ENCODE measurements at regions not wholly inside any gene's neighbourhood (a gene's known extent, or its start where the extent isn't known, plus 50 kb on each side); places are given as distances from the start of the nearest gene placed in this dataset.

- Histone ChIP-seq H3K9ac (ENCODE audit: low read depth in 1 of 2, low read length in 2 of 2) (no peak overlapping the region), H3K4me3 (ENCODE audit: low read depth in 1 of 2, low read length in 2 of 2) (no peak overlapping the region), H3K27me3 (ENCODE audit: control insufficient read depth in 1 of 2, insufficient read depth in 2 of 2, low read length in 2 of 2) (no peaks in the 10 kb centered on the region), H3K27ac (ENCODE audit: low read depth, low read length) (no peak overlapping the region), H3K9me3 (ENCODE audit: control insufficient read depth in 1 of 2, low read length in 2 of 2) (no peaks in the 10 kb centered on the region), H3K36me3 (ENCODE audit: control insufficient read depth in 1 of 2, insufficient read depth in 2 of 2, low read length in 2 of 2) (no peaks in the 10 kb centered on the region), H3K4me1 (ENCODE audit: control insufficient read depth in 1 of 2, insufficient read depth in 2 of 2, low read length in 2 of 2) (no peaks in the 10 kb centered on the region)
Observed at GRCh38 chr7:18210788-18211187, 183.1 kb upstream of the PRPS1L1 start.

GRCh38 chr7:18212308-18212707 is 184.7 kb upstream of the PRPS1L1 start:
- H3K27me3 ChIP-seq (ENCODE audit: control insufficient read depth in 1 of 2, insufficient read depth in 2 of 2, low read length in 2 of 2), result no peaks in the 10 kb centered on the region
- no peak overlapping the region for H3K9ac ChIP-seq (ENCODE audit: low read depth in 1 of 2, low read length in 2 of 2)
- no peak overlapping the region for H3K4me3 ChIP-seq (ENCODE audit: low read depth in 1 of 2, low read length in 2 of 2)
- no peaks in the 10 kb centered on the region for H3K36me3 ChIP-seq (ENCODE audit: control insufficient read depth in 1 of 2, insufficient read depth in 2 of 2, low read length in 2 of 2)
- H3K9me3 ChIP-seq (ENCODE audit: control insufficient read depth in 1 of 2, low read length in 2 of 2), result no peaks in the 10 kb centered on the region
- no peaks in the 10 kb centered on the region for H3K4me1 ChIP-seq (ENCODE audit: control insufficient read depth in 1 of 2, insufficient read depth in 2 of 2, low read length in 2 of 2)
- no peak overlapping the region for H3K27ac ChIP-seq (ENCODE audit: low read depth, low read length)

GRCh38 chr7:18212758-18213157 is 185.1 kb upstream of the PRPS1L1 start:
- Histone ChIP-seq H3K9ac (ENCODE audit: low read depth in 1 of 2, low read length in 2 of 2) (no peak overlapping the region), H3K9me3 (ENCODE audit: control insufficient read depth in 1 of 2, low read length in 2 of 2) (no peaks in the 10 kb centered on the region), H3K27ac (ENCODE audit: low read depth, low read length) (no peak overlapping the region), H3K36me3 (ENCODE audit: control insufficient read depth in 1 of 2, insufficient read depth in 2 of 2, low read length in 2 of 2) (no peaks in the 10 kb centered on the region), H3K27me3 (ENCODE audit: control insufficient read depth in 1 of 2, insufficient read depth in 2 of 2, low read length in 2 of 2) (no peaks in the 10 kb centered on the region), H3K4me1 (ENCODE audit: control insufficient read depth in 1 of 2, insufficient read depth in 2 of 2, low read length in 2 of 2) (no peaks in the 10 kb centered on the region), H3K4me3 (ENCODE audit: low read depth in 1 of 2, low read length in 2 of 2) (no peak overlapping the region)

- H3K36me3 ChIP-seq (ENCODE audit: control insufficient read depth in 1 of 2, insufficient read depth in 2 of 2, low read length in 2 of 2), result no peaks in the 10 kb centered on the region
- H3K27me3 ChIP-seq (ENCODE audit: control insufficient read depth in 1 of 2, insufficient read depth in 2 of 2, low read length in 2 of 2), result no peaks in the 10 kb centered on the region
- no peak overlapping the region for H3K27ac ChIP-seq (ENCODE audit: low read depth, low read length)
- H3K9ac ChIP-seq (ENCODE audit: low read depth in 1 of 2, low read length in 2 of 2), result no peak overlapping the region
- H3K4me3 ChIP-seq (ENCODE audit: low read depth in 1 of 2, low read length in 2 of 2), result no peak overlapping the region
- H3K9me3 ChIP-seq (ENCODE audit: control insufficient read depth in 1 of 2, low read length in 2 of 2), result no peaks in the 10 kb centered on the region
- H3K4me1 ChIP-seq (ENCODE audit: control insufficient read depth in 1 of 2, insufficient read depth in 2 of 2, low read length in 2 of 2), result no peaks in the 10 kb centered on the region
Observed at GRCh38 chr7:18213652-18214051, 186.0 kb upstream of the PRPS1L1 start.

GRCh38 chr7:18216270-18216669 is 188.6 kb upstream of the PRPS1L1 start:
- H3K36me3 ChIP-seq (ENCODE audit: control insufficient read depth in 1 of 2, insufficient read depth in 2 of 2, low read length in 2 of 2), result no peaks in the 10 kb centered on the region
- H3K27ac ChIP-seq (ENCODE audit: low read depth, low read length), result no peak overlapping the region
- no peaks in the 10 kb centered on the region for H3K27me3 ChIP-seq (ENCODE audit: control insufficient read depth in 1 of 2, insufficient read depth in 2 of 2, low read length in 2 of 2)
- peaks cover 0 to 11% of the 10 kb centered on the region in 2 donors for H3K4me1 ChIP-seq (ENCODE audit: control insufficient read depth in 1 of 2, insufficient read depth in 2 of 2, low read length in 2 of 2)
- H3K9me3 ChIP-seq (ENCODE audit: control insufficient read depth in 1 of 2, low read length in 2 of 2), result no peaks in the 10 kb centered on the region
- H3K4me3 ChIP-seq (ENCODE audit: low read depth in 1 of 2, low read length in 2 of 2), result no peak overlapping the region
- no peak overlapping the region for H3K9ac ChIP-seq (ENCODE audit: low read depth in 1 of 2, low read length in 2 of 2)

- Histone ChIP-seq H3K4me3 (ENCODE audit: low read depth in 1 of 2, low read length in 2 of 2) (no peak overlapping the region), H3K27ac (ENCODE audit: low read depth, low read length) (no peak overlapping the region), H3K9me3 (ENCODE audit: control insufficient read depth in 1 of 2, low read length in 2 of 2) (no peaks in the 10 kb centered on the region), H3K9ac (ENCODE audit: low read depth in 1 of 2, low read length in 2 of 2) (no peak overlapping the region), H3K4me1 (ENCODE audit: control insufficient read depth in 1 of 2, insufficient read depth in 2 of 2, low read length in 2 of 2) (peaks cover 0 to 21% of the 10 kb centered on the region in 2 donors), H3K27me3 (ENCODE audit: control insufficient read depth in 1 of 2, insufficient read depth in 2 of 2, low read length in 2 of 2) (no peaks in the 10 kb centered on the region), H3K36me3 (ENCODE audit: control insufficient read depth in 1 of 2, insufficient read depth in 2 of 2, low read length in 2 of 2) (no peaks in the 10 kb centered on the region)
Observed at GRCh38 chr7:18221377-18222293, 194.0 kb upstream of the PRPS1L1 start.

- Histone ChIP-seq H3K4me3 (ENCODE audit: low read depth in 1 of 2, low read length in 2 of 2) (no peak overlapping the region), H3K27me3 (ENCODE audit: control insufficient read depth in 1 of 2, insufficient read depth in 2 of 2, low read length in 2 of 2) (no peaks in the 10 kb centered on the region), H3K9ac (ENCODE audit: low read depth in 1 of 2, low read length in 2 of 2) (no peak overlapping the region), H3K36me3 (ENCODE audit: control insufficient read depth in 1 of 2, insufficient read depth in 2 of 2, low read length in 2 of 2) (no peaks in the 10 kb centered on the region), H3K4me1 (ENCODE audit: control insufficient read depth in 1 of 2, insufficient read depth in 2 of 2, low read length in 2 of 2) (peaks cover under 1 to 21% of the 10 kb centered on the region in 2 donors), H3K27ac (ENCODE audit: low read depth, low read length) (no peak overlapping the region), H3K9me3 (ENCODE audit: control insufficient read depth in 1 of 2, low read length in 2 of 2) (no peaks in the 10 kb centered on the region)
Observed at GRCh38 chr7:18222636-18223035, 195.0 kb upstream of the PRPS1L1 start.

GRCh38 chr7:18224138-18224537 is 196.5 kb upstream of the PRPS1L1 start:
- Histone ChIP-seq H3K27me3 (ENCODE audit: control insufficient read depth in 1 of 2, insufficient read depth in 2 of 2, low read length in 2 of 2) (no peaks in the 10 kb centered on the region), H3K4me1 (ENCODE audit: control insufficient read depth in 1 of 2, insufficient read depth in 2 of 2, low read length in 2 of 2) (peaks cover 8 to 35% of the 10 kb centered on the region in 2 donors), H3K4me3 (ENCODE audit: low read depth in 1 of 2, low read length in 2 of 2) (no peak overlapping the region), H3K9me3 (ENCODE audit: control insufficient read depth in 1 of 2, low read length in 2 of 2) (no peaks in the 10 kb centered on the region), H3K9ac (ENCODE audit: low read depth in 1 of 2, low read length in 2 of 2) (no peak overlapping the region), H3K36me3 (ENCODE audit: control insufficient read depth in 1 of 2, insufficient read depth in 2 of 2, low read length in 2 of 2) (no peaks in the 10 kb centered on the region), H3K27ac (ENCODE audit: low read depth, low read length) (no peak overlapping the region)

- no peak overlapping the region for H3K27ac ChIP-seq (ENCODE audit: low read depth, low read length)
Observed at GRCh38 chr7:18225067-18225466, 197.4 kb upstream of the PRPS1L1 start.

GRCh38 chr7:18226598-18226997 is 199.0 kb upstream of the PRPS1L1 start:
- Histone ChIP-seq H3K4me1 (ENCODE audit: control insufficient read depth in 1 of 2, insufficient read depth in 2 of 2, low read length in 2 of 2) (peaks cover 8 to 24% of the 10 kb centered on the region in 2 donors), H3K36me3 (ENCODE audit: control insufficient read depth in 1 of 2, insufficient read depth in 2 of 2, low read length in 2 of 2) (no peaks in the 10 kb centered on the region), H3K27ac (ENCODE audit: low read depth, low read length) (no peak overlapping the region), H3K4me3 (ENCODE audit: low read depth in 1 of 2, low read length in 2 of 2) (no peak overlapping the region), H3K9me3 (ENCODE audit: control insufficient read depth in 1 of 2, low read length in 2 of 2) (no peaks in the 10 kb centered on the region), H3K27me3 (ENCODE audit: control insufficient read depth in 1 of 2, insufficient read depth in 2 of 2, low read length in 2 of 2) (no peaks in the 10 kb centered on the region), H3K9ac (ENCODE audit: low read depth in 1 of 2, low read length in 2 of 2) (no peak overlapping the region)

More at GRCh38 chr7:18225067-18225466, 197.4 kb upstream of the PRPS1L1 start:
- Histone ChIP-seq H3K9ac (ENCODE audit: low read depth in 1 of 2, low read length in 2 of 2) (no peak overlapping the region), H3K4me1 (ENCODE audit: control insufficient read depth in 1 of 2, insufficient read depth in 2 of 2, low read length in 2 of 2) (peaks cover 8 to 33% of the 10 kb centered on the region in 2 donors), H3K9me3 (ENCODE audit: control insufficient read depth in 1 of 2, low read length in 2 of 2) (no peaks in the 10 kb centered on the region), H3K27me3 (ENCODE audit: control insufficient read depth in 1 of 2, insufficient read depth in 2 of 2, low read length in 2 of 2) (no peaks in the 10 kb centered on the region), H3K36me3 (ENCODE audit: control insufficient read depth in 1 of 2, insufficient read depth in 2 of 2, low read length in 2 of 2) (no peaks in the 10 kb centered on the region), H3K4me3 (ENCODE audit: low read depth in 1 of 2, low read length in 2 of 2) (no peak overlapping the region)
